SK-N-MC (cell line): ENCODE measurements at regions not wholly inside any gene's neighbourhood (a gene's known extent, or its start where the extent isn't known, plus 50 kb on each side); places are given as distances from the start of the nearest gene placed in this dataset.

Experiments
- DNase-seq: peaks from one replicate; pipeline ENCODE4 v3.0.0-alpha.2; 2011; ENCODE audit warnings: low read depth, low spot score
- H3K27ac ChIP-seq: fragments of 200-600 bp; sonication (generic); 2 replicates; pipeline ENCODE4 v1.5.1; 2016; ENCODE audit warnings: mixed run types
- H3K36me3 ChIP-seq: fragments of 200-600 bp; sonication (generic); 2 replicates; pipeline ENCODE4 v1.6.1; 2017; ENCODE audit warnings: antibody characterized with exemption, low read length, mixed read lengths; ENCODE audit not compliant: insufficient read depth
- H3K4me3 ChIP-seq: fragments of 200-600 bp; sonication (generic); 2 replicates; pipeline ENCODE4 v1.5.1; 2016
- H3K9ac ChIP-seq: fragments of 200-600 bp; sonication (generic); 2 replicates; pipeline ENCODE4 v1.8.0; 2017; ENCODE audit warnings: mixed run types, mixed read lengths; ENCODE audit not compliant: insufficient read length
- H3K9me3 ChIP-seq: fragments of 200-600 bp; sonication (generic); 2 replicates; pipeline ENCODE4 v1.6.1; 2017; ENCODE audit warnings: low read depth, mild to moderate bottlenecking, antibody characterized with exemption, low read length, moderate library complexity, mixed read lengths
- EZH2 ChIP-seq: fragments of 200-600 bp; sonication (generic); IDR thresholded peaks from one replicate; pipeline ENCODE4 v1.6.1; 2017; ENCODE audit warnings: antibody characterized with exemption
- FOXP2 ChIP-seq: optimal IDR thresholded peaks from 2 replicates; pipeline ENCODE3; 2011; ENCODE audit warnings: mild to moderate bottlenecking, moderate library complexity; ENCODE audit not compliant: insufficient read depth; ENCODE audit errors: extremely low read length, control extremely low read depth
- POLR2AphosphoS5 ChIP-seq: IDR thresholded peaks from 2 replicates; pipeline ENCODE4 v1.6.1; 2012; ENCODE audit warnings: mild to moderate bottlenecking, low read depth, low read length, borderline replicate concordance

- H3K9me3 ChIP-seq = no peaks in the 10 kb centered on the region
- H3K4me3 ChIP-seq = no peak overlapping the region
- no peak overlapping the region for H3K27ac ChIP-seq
- DNase-seq = no peak
- TF ChIP-seq POLR2AphosphoS5 = no peak
- no peak overlapping the region for H3K9ac ChIP-seq
- no peaks in the 10 kb centered on the region for H3K36me3 ChIP-seq
Measured at GRCh38 chr1:213397638-213398037, 346.6 kb downstream of the RPS6KC1 start.

GRCh38 chr1:213399695-213400094, 348.7 kb downstream of the RPS6KC1 start:
- Histone ChIP-seq H3K4me3 (no peak overlapping the region), H3K36me3 (no peaks in the 10 kb centered on the region), H3K9me3 (no peaks in the 10 kb centered on the region), H3K27ac (no peak overlapping the region), H3K9ac (no peak overlapping the region)
- TF ChIP-seq POLR2AphosphoS5 (no peak), EZH2 (no peak), FOXP2 (no peak)
- DNase-seq = no peak

GRCh38 chr1:213409208-213409631, 358.2 kb downstream of the RPS6KC1 start:
- Histone ChIP-seq H3K4me3 (no peak overlapping the region), H3K9ac (no peak overlapping the region)

GRCh38 chr1:213409971-213410370, 358.9 kb downstream of the RPS6KC1 start:
- no peak for DNase-seq
- H3K9ac ChIP-seq = no peak overlapping the region
- TF ChIP-seq FOXP2 = no peak
- TF ChIP-seq EZH2 = no peak
- no peak for TF ChIP-seq POLR2AphosphoS5

More at GRCh38 chr1:213409208-213409631, 358.2 kb downstream of the RPS6KC1 start:
- TF ChIP-seq FOXP2 (no peak), POLR2AphosphoS5 (no peak), EZH2 (no peak)
- Histone ChIP-seq H3K9me3 (no peaks in the 10 kb centered on the region), H3K36me3 (no peaks in the 10 kb centered on the region), H3K27ac (no peak overlapping the region)
- DNase-seq = no peak

GRCh38 chr1:213414346-213414745, 363.3 kb downstream of the RPS6KC1 start:
- Histone ChIP-seq H3K27ac (no peak overlapping the region), H3K9ac (no peak overlapping the region), H3K9me3 (no peaks in the 10 kb centered on the region), H3K36me3 (no peaks in the 10 kb centered on the region), H3K4me3 (no peak overlapping the region)
- no peak for DNase-seq
- TF ChIP-seq EZH2 = no peak
- no peak for TF ChIP-seq FOXP2
- no peak for TF ChIP-seq POLR2AphosphoS5

More at GRCh38 chr1:213409971-213410370, 358.9 kb downstream of the RPS6KC1 start:
- Histone ChIP-seq H3K27ac (no peak overlapping the region), H3K36me3 (no peaks in the 10 kb centered on the region), H3K4me3 (no peak overlapping the region), H3K9me3 (no peaks in the 10 kb centered on the region)

- no peak overlapping the region for H3K4me3 ChIP-seq
- no peak overlapping the region for H3K27ac ChIP-seq
- DNase-seq = no peak
- no peaks in the 10 kb centered on the region for H3K36me3 ChIP-seq
- no peaks in the 10 kb centered on the region for H3K9me3 ChIP-seq
- H3K9ac ChIP-seq = no peak overlapping the region
- TF ChIP-seq FOXP2 (no peak), POLR2AphosphoS5 (no peak), EZH2 (no peak)
Measured at GRCh38 chr1:213414911-213415310, 363.9 kb downstream of the RPS6KC1 start.

GRCh38 chr1:213415691-213416380, 364.8 kb downstream of the RPS6KC1 start:
- no peak overlapping the region for H3K9ac ChIP-seq
- DNase-seq = no peak
- no peaks in the 10 kb centered on the region for H3K9me3 ChIP-seq

GRCh38 chr1:213416461-213417224, 365.6 kb downstream of the RPS6KC1 start:
- Histone ChIP-seq H3K36me3 (no peaks in the 10 kb centered on the region), H3K4me3 (no peak overlapping the region), H3K9ac (no peak overlapping the region), H3K9me3 (no peaks in the 10 kb centered on the region), H3K27ac (no peak overlapping the region)
- TF ChIP-seq EZH2 (no peak), FOXP2 (no peak), POLR2AphosphoS5 (no peak)
- no peak for DNase-seq

More at GRCh38 chr1:213415691-213416380, 364.8 kb downstream of the RPS6KC1 start:
- no peak overlapping the region for H3K27ac ChIP-seq
- no peak for TF ChIP-seq EZH2
- TF ChIP-seq FOXP2 = no peak
- no peaks in the 10 kb centered on the region for H3K36me3 ChIP-seq
- H3K4me3 ChIP-seq = no peak overlapping the region
